ENCODE measurements at regions not wholly inside any gene's neighbourhood (a gene's known extent, or its start where the extent isn't known, plus 50 kb on each side); places are given as distances from the start of the nearest gene placed in this dataset.

- H3K9me2 ChIP-seq (replicated peaks; ENCODE audit: insufficient read depth, low read length) = no peaks in the 10 kb centered on the region
- H3K27ac ChIP-seq (ENCODE audit: low read length) = no peak overlapping the region
- no peak overlapping the region for H3K4me3 ChIP-seq (ENCODE audit: low read length)
- H3K9ac ChIP-seq (ENCODE audit: low read length) = no peak overlapping the region
- H3K36me3 ChIP-seq (ENCODE audit: insufficient read depth, low read length) = no peaks in the 10 kb centered on the region
- no peak for DNase-seq
- no peak overlapping the region for H2AFZ ChIP-seq (ENCODE audit: low read length)
- no peaks in the 10 kb centered on the region for H3K4me1 ChIP-seq (ENCODE audit: low read length)
- no peaks in the 10 kb centered on the region for H4K20me1 ChIP-seq (ENCODE audit: insufficient read depth, low read depth, low read length)
- no peak overlapping the region for H3K4me2 ChIP-seq (ENCODE audit: low read depth, low read length, poor library complexity, severe bottlenecking)
- H3K79me2 ChIP-seq (ENCODE audit: low read length) = no peaks in the 10 kb centered on the region
- peaks cover 6% of the 10 kb centered on the region; the same call in 1 of the 2 replicates for H3K27me3 ChIP-seq (ENCODE audit: low read length)
- H3K9me3 ChIP-seq (ENCODE audit: low read length) = no peaks in the 10 kb centered on the region
These were observed 241.2 kb downstream of the HAPSTR1 start for GRCh38 chr16:9332574-9333148.

GRCh38 chr16:9333469-9333868 lies 242.0 kb downstream of the HAPSTR1 start:
- no peak overlapping the region for H3K4me2 ChIP-seq (ENCODE audit: low read depth, low read length, poor library complexity, severe bottlenecking)
- H3K9me2 ChIP-seq (replicated peaks; ENCODE audit: insufficient read depth, low read length) = no peaks in the 10 kb centered on the region
- no peak overlapping the region for H3K9ac ChIP-seq (ENCODE audit: low read length)
- no peaks in the 10 kb centered on the region for H4K20me1 ChIP-seq (ENCODE audit: insufficient read depth, low read depth, low read length)
- H3K79me2 ChIP-seq (ENCODE audit: low read length) = no peaks in the 10 kb centered on the region
- H3K27ac ChIP-seq (ENCODE audit: low read length) = no peak overlapping the region
- H2AFZ ChIP-seq (ENCODE audit: low read length) = no peak overlapping the region
- H3K9me3 ChIP-seq (ENCODE audit: low read length) = no peaks in the 10 kb centered on the region
- H3K4me3 ChIP-seq (ENCODE audit: low read length) = no peak overlapping the region
- peaks cover 3% of the 10 kb centered on the region; the same call in 1 of the 2 replicates for H3K27me3 ChIP-seq (ENCODE audit: low read length)
- H3K4me1 ChIP-seq (ENCODE audit: low read length) = no peaks in the 10 kb centered on the region
- no peak for DNase-seq
- no peaks in the 10 kb centered on the region for H3K36me3 ChIP-seq (ENCODE audit: insufficient read depth, low read length)

- Histone ChIP-seq H3K36me3 (ENCODE audit: insufficient read depth, low read length) (no peaks in the 10 kb centered on the region), H3K9ac (ENCODE audit: low read length) (no peak overlapping the region), H3K27ac (ENCODE audit: low read length) (no peak overlapping the region), H3K4me2 (ENCODE audit: low read depth, low read length, poor library complexity, severe bottlenecking) (no peak overlapping the region), H2AFZ (ENCODE audit: low read length) (no peak overlapping the region), H3K79me2 (ENCODE audit: low read length) (no peaks in the 10 kb centered on the region), H3K27me3 (ENCODE audit: low read length) (peaks cover 3% of the 10 kb centered on the region; the same call in 1 of the 2 replicates), H4K20me1 (ENCODE audit: insufficient read depth, low read depth, low read length) (no peaks in the 10 kb centered on the region), H3K9me2 (replicated peaks; ENCODE audit: insufficient read depth, low read length) (no peaks in the 10 kb centered on the region), H3K9me3 (ENCODE audit: low read length) (no peaks in the 10 kb centered on the region), H3K4me1 (ENCODE audit: low read length) (no peaks in the 10 kb centered on the region), H3K4me3 (ENCODE audit: low read length) (no peak overlapping the region)
- no peak for DNase-seq
These were observed 242.7 kb downstream of the HAPSTR1 start for GRCh38 chr16:9334103-9334502.

- Histone ChIP-seq H3K4me1 (ENCODE audit: low read length) (no peaks in the 10 kb centered on the region), H3K9me3 (ENCODE audit: low read length) (no peaks in the 10 kb centered on the region), H3K4me2 (ENCODE audit: low read depth, low read length, poor library complexity, severe bottlenecking) (no peak overlapping the region)
These were observed 246.0 kb downstream of the HAPSTR1 start for GRCh38 chr16:9337308-9338032.

GRCh38 chr16:9338068-9338467 lies 246.6 kb downstream of the HAPSTR1 start:
- no peak overlapping the region for H3K4me3 ChIP-seq (ENCODE audit: low read length)

More at GRCh38 chr16:9337308-9338032, 246.0 kb downstream of the HAPSTR1 start:
- H3K36me3 ChIP-seq (ENCODE audit: insufficient read depth, low read length) = no peaks in the 10 kb centered on the region
- no peaks in the 10 kb centered on the region for H3K79me2 ChIP-seq (ENCODE audit: low read length)
- H3K27ac ChIP-seq (ENCODE audit: low read length) = no peak overlapping the region
- H2AFZ ChIP-seq (ENCODE audit: low read length) = no peak overlapping the region
- no peak for DNase-seq
- no peak overlapping the region for H3K4me3 ChIP-seq (ENCODE audit: low read length)
- H3K9me2 ChIP-seq (replicated peaks; ENCODE audit: insufficient read depth, low read length) = no peaks in the 10 kb centered on the region
- H3K9ac ChIP-seq (ENCODE audit: low read length) = no peak overlapping the region
- no peaks in the 10 kb centered on the region for H4K20me1 ChIP-seq (ENCODE audit: insufficient read depth, low read depth, low read length)
- peaks cover 3% of the 10 kb centered on the region; the same call in 1 of the 2 replicates for H3K27me3 ChIP-seq (ENCODE audit: low read length)

GRCh38 chr16:9338510-9338909 lies 247.1 kb downstream of the HAPSTR1 start:
- Histone ChIP-seq H4K20me1 (ENCODE audit: insufficient read depth, low read depth, low read length) (no peaks in the 10 kb centered on the region), H3K9me2 (replicated peaks; ENCODE audit: insufficient read depth, low read length) (no peaks in the 10 kb centered on the region), H3K4me2 (ENCODE audit: low read depth, low read length, poor library complexity, severe bottlenecking) (no peak overlapping the region), H3K79me2 (ENCODE audit: low read length) (no peaks in the 10 kb centered on the region), H2AFZ (ENCODE audit: low read length) (no peak overlapping the region), H3K9me3 (ENCODE audit: low read length) (no peaks in the 10 kb centered on the region), H3K27ac (ENCODE audit: low read length) (no peak overlapping the region), H3K4me1 (ENCODE audit: low read length) (no peaks in the 10 kb centered on the region), H3K27me3 (ENCODE audit: low read length) (peaks cover 3% of the 10 kb centered on the region; the same call in 1 of the 2 replicates), H3K9ac (ENCODE audit: low read length) (no peak overlapping the region), H3K4me3 (ENCODE audit: low read length) (no peak overlapping the region), H3K36me3 (ENCODE audit: insufficient read depth, low read length) (no peaks in the 10 kb centered on the region)
- no peak for DNase-seq

More at GRCh38 chr16:9338068-9338467, 246.6 kb downstream of the HAPSTR1 start:
- H3K9ac ChIP-seq (ENCODE audit: low read length) = no peak overlapping the region
- H3K27ac ChIP-seq (ENCODE audit: low read length) = no peak overlapping the region
- no peaks in the 10 kb centered on the region for H3K9me2 ChIP-seq (replicated peaks; ENCODE audit: insufficient read depth, low read length)
- H3K4me1 ChIP-seq (ENCODE audit: low read length) = no peaks in the 10 kb centered on the region
- no peaks in the 10 kb centered on the region for H4K20me1 ChIP-seq (ENCODE audit: insufficient read depth, low read depth, low read length)
- H3K36me3 ChIP-seq (ENCODE audit: insufficient read depth, low read length) = no peaks in the 10 kb centered on the region
- H3K9me3 ChIP-seq (ENCODE audit: low read length) = no peaks in the 10 kb centered on the region
- no peak overlapping the region for H3K4me2 ChIP-seq (ENCODE audit: low read depth, low read length, poor library complexity, severe bottlenecking)
- H3K27me3 ChIP-seq (ENCODE audit: low read length) = peaks cover 3% of the 10 kb centered on the region; the same call in 1 of the 2 replicates
- no peaks in the 10 kb centered on the region for H3K79me2 ChIP-seq (ENCODE audit: low read length)
- no peak overlapping the region for H2AFZ ChIP-seq (ENCODE audit: low read length)
- DNase-seq = no peak

GRCh38 chr16:9340526-9341256 lies 249.2 kb downstream of the HAPSTR1 start:
- Histone ChIP-seq H2AFZ (ENCODE audit: low read length) (no peak overlapping the region), H3K9me2 (replicated peaks; ENCODE audit: insufficient read depth, low read length) (no peaks in the 10 kb centered on the region), H3K27ac (ENCODE audit: low read length) (no peak overlapping the region), H3K4me3 (ENCODE audit: low read length) (no peak overlapping the region), H3K9me3 (ENCODE audit: low read length) (no peaks in the 10 kb centered on the region), H4K20me1 (ENCODE audit: insufficient read depth, low read depth, low read length) (no peaks in the 10 kb centered on the region), H3K27me3 (ENCODE audit: low read length) (peaks cover 3% of the 10 kb centered on the region; the same call in 1 of the 2 replicates), H3K79me2 (ENCODE audit: low read length) (no peaks in the 10 kb centered on the region), H3K4me2 (ENCODE audit: low read depth, low read length, poor library complexity, severe bottlenecking) (no peak overlapping the region), H3K36me3 (ENCODE audit: insufficient read depth, low read length) (no peaks in the 10 kb centered on the region), H3K4me1 (ENCODE audit: low read length) (no peaks in the 10 kb centered on the region), H3K9ac (ENCODE audit: low read length) (no peak overlapping the region)
- DNase-seq = no peak

- H3K27ac ChIP-seq (ENCODE audit: low read length) = no peak overlapping the region
- H3K4me2 ChIP-seq (ENCODE audit: low read depth, low read length, poor library complexity, severe bottlenecking) = no peak overlapping the region
- H3K79me2 ChIP-seq (ENCODE audit: low read length) = no peaks in the 10 kb centered on the region
- DNase-seq = no peak
- no peak overlapping the region for H3K4me3 ChIP-seq (ENCODE audit: low read length)
- H3K4me1 ChIP-seq (ENCODE audit: low read length) = no peaks in the 10 kb centered on the region
- no peaks in the 10 kb centered on the region for H4K20me1 ChIP-seq (ENCODE audit: insufficient read depth, low read depth, low read length)
- H3K9me3 ChIP-seq (ENCODE audit: low read length) = 0 out of 2 replicates have a peak, but pooled peaks cover 2% of the 10 kb centered on the region
- no peaks in the 10 kb centered on the region; the same call in 1 of the 2 replicates for H3K9me2 ChIP-seq (replicated peaks; ENCODE audit: insufficient read depth, low read length)
- H3K27me3 ChIP-seq (ENCODE audit: low read length) = no peaks in the 10 kb centered on the region
- no peak overlapping the region for H3K9ac ChIP-seq (ENCODE audit: low read length)
- H3K36me3 ChIP-seq (ENCODE audit: insufficient read depth, low read length) = no peaks in the 10 kb centered on the region
- H2AFZ ChIP-seq (ENCODE audit: low read length) = no peak overlapping the region
These were observed 251.8 kb downstream of the HAPSTR1 start for GRCh38 chr16:9343276-9343675.
